22Rv1 (cell line): ENCODE measurements at regions not wholly inside any gene's neighbourhood (a gene's known extent, or its start where the extent isn't known, plus 50 kb on each side); places are given as distances from the start of the nearest gene placed in this dataset.

Experiments
- H3K27ac ChIP-seq: fragments of 450-650 bp; 2 replicates; pipeline ENCODE4 v1.5.1; 2017
- ZFX ChIP-seq: fragments of 450-650 bp; IDR thresholded peaks from 2 replicates; pipeline ENCODE4 v1.6.1; 2017; ENCODE audit warnings: antibody characterized with exemption, borderline replicate concordance
- TF ChIP-seq, protein P1 (sequence below): fragments of 450-650 bp; IDR thresholded peaks from 2 replicates; pipeline ENCODE4 v1.5.1; 2017; ENCODE audit warnings: mild to moderate bottlenecking

DNA sequence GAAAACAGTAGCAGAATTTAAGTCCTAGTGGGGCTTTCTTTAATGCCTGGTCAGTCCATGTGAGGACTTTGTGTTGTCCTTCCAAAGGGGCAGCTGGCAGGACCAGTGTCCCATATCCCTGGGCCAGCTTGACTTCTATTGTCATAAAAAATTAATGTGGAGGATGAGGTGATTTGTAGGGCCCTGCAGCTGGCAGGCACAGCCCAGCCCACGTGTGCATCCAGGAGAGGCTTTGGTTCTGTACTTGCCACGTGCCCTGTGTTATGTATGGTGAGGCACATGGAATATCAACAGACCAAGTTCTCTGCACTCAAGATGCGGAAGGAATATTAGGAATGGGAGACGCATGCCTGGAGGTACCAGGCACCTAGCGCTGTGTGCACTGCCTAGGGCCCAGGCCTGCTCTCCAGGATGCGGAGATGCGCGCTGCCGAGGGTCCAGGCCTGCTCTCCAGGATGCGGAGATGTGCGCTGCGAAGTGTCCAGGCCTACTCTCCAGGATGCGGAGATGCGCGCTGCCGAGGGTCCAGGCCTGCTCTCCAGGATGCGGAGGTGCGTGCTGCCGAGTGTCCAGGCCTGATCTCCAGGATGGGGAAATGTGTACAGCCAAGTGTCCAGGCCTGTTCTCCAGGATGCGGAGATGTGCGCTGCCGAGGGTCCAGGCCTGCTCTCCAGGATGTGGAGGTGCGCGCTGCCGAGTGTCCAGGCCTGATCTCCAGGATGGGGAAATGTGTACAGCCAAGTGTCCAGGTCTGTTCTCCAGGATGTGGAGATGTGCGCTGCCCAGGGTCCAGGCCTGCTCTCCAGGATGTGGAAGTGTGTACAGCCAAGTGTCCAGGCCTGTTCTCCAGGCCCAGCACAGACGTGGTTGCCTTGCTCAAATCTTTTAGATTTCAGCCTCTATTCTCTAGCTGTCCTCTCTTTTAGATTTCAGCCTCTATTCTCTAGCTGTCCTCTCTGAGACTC lies 183.3 kb upstream of the ROPN1 start:
- H3K27ac ChIP-seq = no peak overlapping the region
- TF ChIP-seq ZFX = no peak
- TF ChIP-seq, protein P1, sequence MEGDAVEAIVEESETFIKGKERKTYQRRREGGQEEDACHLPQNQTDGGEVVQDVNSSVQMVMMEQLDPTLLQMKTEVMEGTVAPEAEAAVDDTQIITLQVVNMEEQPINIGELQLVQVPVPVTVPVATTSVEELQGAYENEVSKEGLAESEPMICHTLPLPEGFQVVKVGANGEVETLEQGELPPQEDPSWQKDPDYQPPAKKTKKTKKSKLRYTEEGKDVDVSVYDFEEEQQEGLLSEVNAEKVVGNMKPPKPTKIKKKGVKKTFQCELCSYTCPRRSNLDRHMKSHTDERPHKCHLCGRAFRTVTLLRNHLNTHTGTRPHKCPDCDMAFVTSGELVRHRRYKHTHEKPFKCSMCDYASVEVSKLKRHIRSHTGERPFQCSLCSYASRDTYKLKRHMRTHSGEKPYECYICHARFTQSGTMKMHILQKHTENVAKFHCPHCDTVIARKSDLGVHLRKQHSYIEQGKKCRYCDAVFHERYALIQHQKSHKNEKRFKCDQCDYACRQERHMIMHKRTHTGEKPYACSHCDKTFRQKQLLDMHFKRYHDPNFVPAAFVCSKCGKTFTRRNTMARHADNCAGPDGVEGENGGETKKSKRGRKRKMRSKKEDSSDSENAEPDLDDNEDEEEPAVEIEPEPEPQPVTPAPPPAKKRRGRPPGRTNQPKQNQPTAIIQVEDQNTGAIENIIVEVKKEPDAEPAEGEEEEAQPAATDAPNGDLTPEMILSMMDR = no peak

DNA sequence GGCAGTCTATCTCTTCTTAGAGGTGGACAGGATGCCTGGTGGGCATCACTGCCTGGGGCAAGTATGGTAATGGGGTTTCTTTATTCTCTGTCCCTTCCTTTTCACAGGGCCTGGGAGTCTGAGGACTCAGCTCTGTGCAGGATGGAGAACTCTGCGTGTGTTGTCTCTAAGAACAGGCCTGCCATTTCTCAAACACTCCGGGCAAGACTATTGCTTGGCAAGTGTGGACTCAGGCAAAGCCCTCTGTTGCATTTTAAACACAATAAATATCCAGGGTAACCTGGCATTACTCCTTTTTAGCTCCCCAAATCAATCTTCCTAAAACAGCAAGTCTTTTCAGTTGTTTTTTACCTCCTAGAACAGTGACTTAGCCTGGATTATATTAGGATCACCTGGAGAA lies 185.1 kb upstream of the ROPN1 start:
- TF ChIP-seq, protein P1 = no peak
- TF ChIP-seq ZFX = no peak
- no peak overlapping the region for H3K27ac ChIP-seq

DNA sequence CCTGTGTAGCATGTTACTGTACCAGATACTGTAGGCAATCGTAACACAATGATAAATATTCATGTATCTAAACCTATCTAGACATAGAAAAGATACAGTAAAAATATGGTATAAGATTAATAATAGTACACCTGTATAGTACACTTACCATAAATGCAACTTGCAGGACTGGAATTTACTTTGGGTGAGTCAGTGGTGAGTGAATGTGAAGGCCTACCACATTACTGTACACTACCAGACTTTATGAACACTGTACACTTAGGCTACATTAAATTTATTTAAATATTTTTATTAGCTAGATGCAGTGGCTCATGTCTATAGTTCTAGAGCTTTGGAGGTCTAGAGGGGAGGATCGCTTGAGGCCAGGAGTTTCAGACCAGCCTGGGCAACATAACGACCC lies 186.6 kb upstream of the ROPN1 start:
- H3K27ac ChIP-seq = no peak overlapping the region
- TF ChIP-seq, protein P1 = no peak
- no peak for TF ChIP-seq ZFX

DNA sequence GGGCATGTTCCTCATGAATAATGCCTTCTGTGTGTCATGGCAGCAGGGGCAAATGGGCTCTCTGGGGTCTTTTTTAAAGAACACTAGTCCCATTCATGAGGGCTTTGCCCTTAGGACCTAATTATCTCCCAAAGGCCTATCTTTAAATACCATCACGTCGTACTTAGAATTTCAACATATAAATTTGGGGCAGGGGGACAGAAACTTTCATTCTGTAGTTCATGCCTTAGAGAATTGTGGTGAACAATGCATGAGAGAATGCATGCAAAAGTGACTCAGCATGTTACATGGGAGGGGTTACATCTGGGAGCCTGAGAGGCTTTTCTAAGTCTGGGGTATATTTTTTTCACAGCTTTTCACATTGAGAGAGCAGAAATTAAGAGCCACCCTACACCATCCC lies 208.5 kb upstream of the ROPN1 start:
- H3K27ac ChIP-seq = no peak overlapping the region
- TF ChIP-seq ZFX = no peak
- TF ChIP-seq, protein P1 = no peak

DNA sequence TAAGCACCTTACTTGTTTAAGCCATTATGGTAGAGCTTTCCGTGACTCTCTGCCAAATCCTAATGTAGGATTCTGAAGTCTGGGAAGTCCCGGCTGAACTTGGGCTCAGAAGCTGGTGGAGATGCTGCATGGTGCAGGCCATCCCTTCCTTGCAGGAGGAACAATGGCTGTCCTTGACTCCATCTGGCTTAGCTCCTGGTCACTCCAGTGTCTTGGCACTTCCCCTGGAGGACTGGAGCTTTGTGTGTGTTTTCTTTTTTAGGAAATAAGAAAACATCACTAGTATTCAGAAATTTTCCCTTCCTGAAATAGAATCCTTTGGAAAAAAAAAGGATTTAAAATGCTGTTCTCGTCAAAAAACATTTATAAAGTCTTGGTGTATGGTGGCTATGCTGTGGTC lies 209.3 kb upstream of the ROPN1 start:
- H3K27ac ChIP-seq = no peak overlapping the region
- TF ChIP-seq, protein P1 = no peak
- TF ChIP-seq ZFX = no peak

DNA sequence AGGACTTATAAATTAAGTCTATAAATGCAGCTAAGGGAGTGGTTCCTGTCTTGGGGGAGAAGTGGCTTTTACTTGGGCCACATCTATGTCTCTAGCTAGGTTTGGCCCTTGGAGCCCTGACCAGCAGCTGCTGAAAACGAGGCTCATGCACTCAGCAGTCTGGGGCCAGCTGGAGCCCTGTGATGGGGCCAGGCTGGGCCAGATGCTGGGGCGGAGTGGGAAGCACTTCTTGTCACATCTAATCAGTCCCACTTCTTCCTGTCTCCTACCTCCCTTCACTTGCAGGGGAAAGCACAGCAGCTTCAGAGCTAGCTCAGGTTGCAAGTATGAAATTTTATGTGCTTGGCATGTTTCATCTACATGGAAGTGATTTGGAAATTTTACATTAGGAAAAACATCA lies 209.9 kb upstream of the ROPN1 start:
- H3K27ac ChIP-seq = no peak overlapping the region
- TF ChIP-seq ZFX = no peak
- TF ChIP-seq, protein P1 = no peak

DNA sequence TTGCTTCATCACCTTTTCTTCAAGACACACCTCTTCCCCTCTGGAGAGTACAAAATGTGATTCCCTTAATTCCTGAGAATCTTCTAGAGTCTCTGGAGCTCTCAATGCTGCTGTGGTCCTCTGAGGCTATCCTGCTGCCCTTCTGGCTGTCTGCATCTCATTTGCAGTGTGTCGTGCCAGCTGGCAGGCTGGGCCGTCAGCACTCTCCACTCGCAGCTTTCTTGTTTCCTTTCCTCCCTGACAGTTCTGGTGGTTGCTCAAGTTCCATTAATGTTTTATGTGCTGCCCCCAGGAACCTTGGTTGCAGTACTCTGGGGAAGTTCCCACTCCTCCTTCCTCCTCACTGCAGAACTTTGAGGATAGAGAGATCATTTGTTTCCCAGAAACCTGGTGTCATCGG lies 210.8 kb upstream of the ROPN1 start:
- H3K27ac ChIP-seq = no peak overlapping the region
- TF ChIP-seq, protein P1 = no peak
- no peak for TF ChIP-seq ZFX
